CD8-positive, alpha-beta memory T cell (primary cell): ENCODE measurements at regions not wholly inside any gene's neighbourhood (a gene's known extent, or its start where the extent isn't known, plus 50 kb on each side); places are given as distances from the start of the nearest gene placed in this dataset.
"Not testable (repeated sequence)": the region's sequence is repeated elsewhere in the genome, so short reads cannot be mapped to it uniquely, and the experiment has no call there.

Experiments
- CTCF ChIA-PET: fragments of 350-600 bp; sonication (Branson Sonifier 250); formaldehyde crosslinking; loops from one replicate; lab custom pipeline; 2021; ENCODE audit warnings: antibody characterized with exemption; lab: Charles Lee
- POLR2A ChIA-PET: fragments of 350-600 bp; sonication (Branson Sonifier 250); formaldehyde crosslinking; loops from one replicate; lab custom pipeline; 2021; ENCODE audit warnings: antibody characterized with exemption; lab: Charles Lee
- DNase-seq, 5 donors: peaks; one replicate each; pipeline versions ENCODE4 v3.0.0 to v3.0.0-alpha.2; 2020 to 2022; ENCODE audit warnings: mixed read lengths in 1 of 5
- H3K27ac ChIP-seq: one replicate; pipeline ENCODE4 v1.7.0; 2013; ENCODE audit warnings: low read depth, mild to moderate bottlenecking, low read length, moderate library complexity
- H3K27me3 ChIP-seq: 2 replicates; pipeline ENCODE4 v1.7.0; 2013; ENCODE audit warnings: low read length, mild to moderate bottlenecking; ENCODE audit not compliant: insufficient read depth, poor library complexity, severe bottlenecking
- H3K36me3 ChIP-seq: 2 replicates; pipeline ENCODE4 v1.7.0; 2013; ENCODE audit warnings: mild to moderate bottlenecking, low read length, moderate library complexity; ENCODE audit not compliant: insufficient read depth
- H3K4me1 ChIP-seq: 2 replicates; pipeline ENCODE4 v1.7.0; 2013; ENCODE audit warnings: mild to moderate bottlenecking, low read length, moderate library complexity; ENCODE audit not compliant: insufficient read depth
- H3K4me3 ChIP-seq: 2 replicates; pipeline ENCODE4 v1.7.0; 2013; ENCODE audit warnings: mild to moderate bottlenecking, low read length
- H3K9me3 ChIP-seq: 2 replicates; pipeline ENCODE4 v1.7.0; 2013; ENCODE audit warnings: mild to moderate bottlenecking, low read length
- H3K27ac Mint-ChIP-seq, 8 donors: one replicate each; pipeline ENCODE4 v1.8.0; 2020 to 2021; ENCODE audit warnings: mixed read lengths in 8 of 8, mild to moderate bottlenecking in 6 of 8, inconsistent platforms in 3 of 8, moderate library complexity in 3 of 8
- H3K27me3 Mint-ChIP-seq, 2 donors: one replicate each; pipeline ENCODE4 v1.8.0; 2020 to 2021; ENCODE audit warnings: mixed read lengths in 2 of 2, mild to moderate bottlenecking in 1 of 2, moderate library complexity in 1 of 2
- H3K36me3 Mint-ChIP-seq, 3 donors: one replicate each; pipeline ENCODE4 v1.8.0; 2020 to 2021; ENCODE audit warnings: mixed read lengths in 3 of 3, inconsistent platforms in 1 of 3, mild to moderate bottlenecking in 1 of 3
- H3K4me1 Mint-ChIP-seq, 3 donors: one replicate each; pipeline ENCODE4 v1.8.0; 2020 to 2021; ENCODE audit warnings: mixed read lengths in 3 of 3, inconsistent platforms in 1 of 3, mild to moderate bottlenecking in 1 of 3
- H3K4me3 Mint-ChIP-seq, 7 donors: one replicate each; pipeline ENCODE4 v1.8.0; 2020 to 2021; ENCODE audit warnings: mixed read lengths in 7 of 7, mild to moderate bottlenecking in 6 of 7, moderate library complexity in 4 of 7, inconsistent platforms in 2 of 7
- H3K9me3 Mint-ChIP-seq, 5 donors: one replicate each; pipeline ENCODE4 v1.8.0; 2020 to 2022; ENCODE audit warnings: mixed read lengths in 5 of 5, mild to moderate bottlenecking in 3 of 5, moderate library complexity in 2 of 5, inconsistent platforms in 1 of 5

DNA sequence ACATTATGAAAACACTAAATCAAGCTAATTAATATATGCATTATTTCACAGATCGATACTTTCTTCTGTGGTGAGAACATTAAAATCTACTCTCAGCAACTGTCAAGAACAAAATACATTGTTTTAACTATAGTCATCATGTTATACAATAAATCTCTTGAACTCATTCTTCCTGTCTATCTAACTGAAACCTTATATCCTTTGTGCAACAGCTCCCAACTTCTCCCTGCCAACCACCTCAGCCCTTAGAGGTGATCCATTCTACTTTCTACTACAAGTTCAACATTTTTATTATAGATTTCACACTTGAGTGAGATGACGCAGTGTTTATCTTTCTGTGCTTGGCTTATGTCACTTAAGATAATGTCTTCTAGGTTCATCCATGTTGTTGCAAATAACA, 535.2 kb upstream of the CRIM1 start:
- H3K27me3 Mint-ChIP-seq, result peaks cover 10 to 19% of the 10 kb centered on the region in 2 donors
- ChIA-PET POLR2A (no interaction called here), CTCF (no interaction called here)

DNA sequence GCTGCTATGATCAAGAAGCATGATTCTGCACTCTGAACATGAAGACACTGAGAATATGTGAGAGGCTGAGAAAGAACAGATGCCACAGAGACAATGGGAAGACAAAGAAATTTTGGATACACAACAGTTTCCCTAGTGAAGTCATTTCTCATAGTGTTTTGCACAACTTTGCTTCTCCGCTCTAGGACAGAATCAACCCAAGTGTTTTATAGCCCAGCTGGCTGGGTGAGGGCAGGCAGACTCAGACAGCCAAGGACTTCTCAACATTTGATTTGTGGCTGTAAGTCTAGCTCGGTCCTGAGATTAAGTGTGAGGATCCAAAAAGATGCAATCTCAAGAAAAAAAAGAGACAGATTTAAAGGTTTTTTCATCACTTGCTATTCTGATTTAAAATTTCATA, 536.5 kb upstream of the CRIM1 start:
- no peaks in the 10 kb centered on the region for H3K9me3 ChIP-seq
- DNase-seq, result no peak
- no peaks in the 10 kb centered on the region for H3K4me1 ChIP-seq
- CTCF ChIA-PET, result no interaction called here
- Mint-ChIP-seq H3K4me1 (no peaks in the 10 kb centered on the region), H3K9me3 (no peaks in the 10 kb centered on the region), H3K27me3 (peaks cover 11 to 20% of the 10 kb centered on the region in 2 donors), H3K4me3 (no peak overlapping the region), H3K36me3 (no peaks in the 10 kb centered on the region), H3K27ac (no peak overlapping the region)
- no peaks in the 10 kb centered on the region for H3K27me3 ChIP-seq
- no peak overlapping the region for H3K27ac ChIP-seq
- H3K4me3 ChIP-seq, result no peak overlapping the region
- POLR2A ChIA-PET, result no interaction called here
- H3K36me3 ChIP-seq, result no peaks in the 10 kb centered on the region

More for the DNA sequence above, 535.2 kb upstream of the CRIM1 start:
- no peaks in the 10 kb centered on the region for H3K9me3 ChIP-seq
- H3K27ac ChIP-seq, result no peak overlapping the region
- H3K9me3 Mint-ChIP-seq, result no peaks in the 10 kb centered on the region
- no peaks in the 10 kb centered on the region for H3K4me1 ChIP-seq
- H3K36me3 Mint-ChIP-seq, result no peaks in the 10 kb centered on the region
- no peaks in the 10 kb centered on the region for H3K27me3 ChIP-seq
- no peak for DNase-seq
- no peaks in the 10 kb centered on the region for H3K4me1 Mint-ChIP-seq
- H3K27ac Mint-ChIP-seq, result no peak overlapping the region
- no peaks in the 10 kb centered on the region for H3K36me3 ChIP-seq
- H3K4me3 Mint-ChIP-seq, result no peak overlapping the region
- H3K4me3 ChIP-seq, result no peak overlapping the region

- H3K27ac Mint-ChIP-seq, result not testable (repeated sequence)
Measured at GRCh38 chr2:35818359-35818758, 537.2 kb upstream of the CRIM1 start.

GRCh38 chr2:35814597-35814996, 541.0 kb upstream of the CRIM1 start:
- H3K4me3 ChIP-seq, H3K36me3 ChIP-seq, H3K36me3 Mint-ChIP-seq, H3K4me1 ChIP-seq, CTCF ChIA-PET, DNase-seq, H3K27ac Mint-ChIP-seq, H3K9me3 Mint-ChIP-seq, POLR2A ChIA-PET, H3K27me3 ChIP-seq, H3K27ac ChIP-seq, H3K9me3 ChIP-seq, H3K4me1 Mint-ChIP-seq, H3K4me3 Mint-ChIP-seq: not testable (repeated sequence)
- H3K27me3 Mint-ChIP-seq, result peaks cover 8 to 13% of the 10 kb centered on the region in 2 donors

More at GRCh38 chr2:35818359-35818758, 537.2 kb upstream of the CRIM1 start:
- H3K9me3 ChIP-seq, H3K27ac ChIP-seq, H3K4me3 ChIP-seq, H3K27me3 ChIP-seq, H3K4me3 Mint-ChIP-seq, H3K4me1 Mint-ChIP-seq, H3K36me3 Mint-ChIP-seq, CTCF ChIA-PET, POLR2A ChIA-PET, H3K36me3 ChIP-seq, DNase-seq, H3K4me1 ChIP-seq, H3K9me3 Mint-ChIP-seq: not testable (repeated sequence)
- peaks cover 11 to 20% of the 10 kb centered on the region in 2 donors for H3K27me3 Mint-ChIP-seq

DNA sequence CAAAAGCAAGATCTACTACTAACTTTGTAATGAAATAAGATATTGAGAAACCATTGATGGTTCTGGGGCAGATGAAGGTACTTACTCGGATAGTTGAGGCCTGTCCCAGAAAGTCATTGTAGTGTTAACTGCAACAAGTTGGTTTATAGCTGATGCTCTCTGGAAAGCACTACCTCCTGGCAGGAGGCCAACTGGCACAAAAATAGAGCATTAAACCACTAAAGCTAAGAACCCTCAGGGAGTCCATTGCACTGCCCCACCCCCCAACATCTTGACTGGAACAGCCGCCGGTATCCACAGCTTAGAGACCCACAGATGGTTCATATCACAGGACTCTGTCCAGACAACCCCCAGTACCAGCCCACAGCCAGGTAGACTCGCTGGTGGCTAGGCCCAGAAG, 552.5 kb upstream of the CRIM1 start:
- no peak overlapping the region for H3K4me3 ChIP-seq
- POLR2A ChIA-PET, result no interaction called here

GRCh38 chr2:35794796-35795450, 560.7 kb upstream of the CRIM1 start:
- no peaks in the 10 kb centered on the region for H3K9me3 ChIP-seq
- Mint-ChIP-seq H3K36me3 (no peaks in the 10 kb centered on the region), H3K4me1 (no peaks in the 10 kb centered on the region), H3K9me3 (no peaks in the 10 kb centered on the region), H3K4me3 (no peak overlapping the region), H3K27me3 (peaks cover 0 to 18% of the 10 kb centered on the region in 2 donors), H3K27ac (no peak overlapping the region)
- no peak overlapping the region for H3K27ac ChIP-seq
- no peak for DNase-seq
- no peaks in the 10 kb centered on the region for H3K27me3 ChIP-seq
- H3K36me3 ChIP-seq, result no peaks in the 10 kb centered on the region
- no peaks in the 10 kb centered on the region for H3K4me1 ChIP-seq
- no peak overlapping the region for H3K4me3 ChIP-seq
- ChIA-PET CTCF (no interaction called here), POLR2A (no interaction called here)

More for the DNA sequence above, 552.5 kb upstream of the CRIM1 start:
- no peaks in the 10 kb centered on the region for H3K36me3 ChIP-seq
- no peaks in the 10 kb centered on the region for H3K9me3 ChIP-seq
- H3K36me3 Mint-ChIP-seq, result no peaks in the 10 kb centered on the region
- H3K27me3 ChIP-seq, result no peaks in the 10 kb centered on the region
- DNase-seq, result no peak
- no peaks in the 10 kb centered on the region for H3K4me1 ChIP-seq
- no peak overlapping the region for H3K27ac ChIP-seq
- H3K4me3 Mint-ChIP-seq, result no peak overlapping the region
- CTCF ChIA-PET, result no interaction called here
- peaks cover 0 to 5% of the 10 kb centered on the region in 2 donors for H3K27me3 Mint-ChIP-seq
- H3K9me3 Mint-ChIP-seq, result peaks cover 0 to 5% (median 0%) of the 10 kb centered on the region in 5 donors
- no peak overlapping the region for H3K27ac Mint-ChIP-seq
- H3K4me1 Mint-ChIP-seq, result no peaks in the 10 kb centered on the region

DNA sequence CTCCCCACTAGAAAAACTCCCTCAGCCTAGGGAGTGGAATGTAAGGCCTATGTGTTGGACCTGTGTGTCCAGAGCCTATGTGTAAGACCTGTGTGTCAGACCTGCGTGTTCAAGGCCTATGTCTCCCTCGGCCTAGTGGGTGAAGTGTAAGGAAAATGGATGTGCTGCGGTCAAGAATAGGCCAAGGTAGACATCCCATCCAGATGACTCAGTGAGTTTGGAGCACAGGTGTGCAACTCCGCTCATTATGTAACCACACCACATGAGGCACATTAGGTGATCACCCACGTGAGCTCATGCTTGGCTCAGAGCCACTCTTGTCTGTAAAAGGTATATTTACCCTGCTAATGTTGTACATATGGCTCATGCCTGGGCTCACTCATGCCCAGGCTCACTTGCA, 565.3 kb upstream of the CRIM1 start:
- ChIA-PET CTCF (no interaction called here), POLR2A (no interaction called here)
- Mint-ChIP-seq H3K36me3 (no peaks in the 10 kb centered on the region), H3K4me1 (no peaks in the 10 kb centered on the region), H3K27me3 (peaks cover 0 to 12% of the 10 kb centered on the region in 2 donors), H3K27ac (no peak overlapping the region), H3K9me3 (peaks cover 0 to 4% (median 2%) of the 10 kb centered on the region in 5 donors), H3K4me3 (no peak overlapping the region)
- no peaks in the 10 kb centered on the region for H3K4me1 ChIP-seq
- no peak overlapping the region for H3K4me3 ChIP-seq
- H3K27ac ChIP-seq, result no peak overlapping the region
- no peaks in the 10 kb centered on the region for H3K36me3 ChIP-seq
- H3K9me3 ChIP-seq, result no peaks in the 10 kb centered on the region
- no peak for DNase-seq
- no peaks in the 10 kb centered on the region for H3K27me3 ChIP-seq

- H3K4me1 ChIP-seq, result no peaks in the 10 kb centered on the region
- no peak for DNase-seq
- CTCF ChIA-PET, result no interaction called here
- Mint-ChIP-seq H3K9me3 (peaks cover 0 to 4% (median 2%) of the 10 kb centered on the region in 5 donors), H3K27me3 (peaks cover 0 to 5% of the 10 kb centered on the region in 2 donors), H3K4me3 (no peak overlapping the region), H3K27ac (no peak overlapping the region), H3K4me1 (no peaks in the 10 kb centered on the region), H3K36me3 (no peaks in the 10 kb centered on the region)
- H3K4me3 ChIP-seq, result no peak overlapping the region
- H3K27me3 ChIP-seq, result no peaks in the 10 kb centered on the region
- no peaks in the 10 kb centered on the region for H3K36me3 ChIP-seq
- H3K9me3 ChIP-seq, result no peaks in the 10 kb centered on the region
- H3K27ac ChIP-seq, result no peak overlapping the region
- POLR2A ChIA-PET, result no interaction called here
Measured at GRCh38 chr2:35788543-35788942, 567.0 kb upstream of the CRIM1 start.
